ENCODE measurements at regions not wholly inside any gene's neighbourhood (a gene's known extent, or its start where the extent isn't known, plus 50 kb on each side); places are given as distances from the start of the nearest gene placed in this dataset.

GRCh38 chr2:65501074-65501473 lies 68.7 kb upstream of the SPRED2 start:
- Histone ChIP-seq H3K4me1 (no peaks in the 10 kb centered on the region), H3K36me3 (no peaks in the 10 kb centered on the region), H3K4me3 (no peak overlapping the region), H3K27me3 (no peaks in the 10 kb centered on the region), H3K27ac (no peak overlapping the region), H3K9me3 (no peaks in the 10 kb centered on the region)
- no peak for DNase-seq (ENCODE audit: low spot score)
- TF ChIP-seq CTCF (IDR thresholded peaks at IDR 0.05), result no peak

- Histone ChIP-seq H3K4me1 (no peaks in the 10 kb centered on the region), H3K27me3 (no peaks in the 10 kb centered on the region), H3K4me3 (no peak overlapping the region), H3K36me3 (no peaks in the 10 kb centered on the region), H3K9me3 (no peaks in the 10 kb centered on the region), H3K27ac (no peak overlapping the region)
- DNase-seq (ENCODE audit: low spot score), result no peak
- no peak for TF ChIP-seq CTCF (IDR thresholded peaks at IDR 0.05)
Observed at GRCh38 chr2:65500310-65501040, 68.1 kb upstream of the SPRED2 start.

GRCh38 chr2:65499216-65499615 lies 66.8 kb upstream of the SPRED2 start:
- Histone ChIP-seq H3K27ac (no peak overlapping the region), H3K9me3 (no peaks in the 10 kb centered on the region), H3K4me1 (no peaks in the 10 kb centered on the region), H3K27me3 (no peaks in the 10 kb centered on the region), H3K36me3 (no peaks in the 10 kb centered on the region), H3K4me3 (no peak overlapping the region)
- DNase-seq (ENCODE audit: low spot score), result no peak
- TF ChIP-seq CTCF (IDR thresholded peaks at IDR 0.05), result no peak

- Histone ChIP-seq H3K4me3 (no peak overlapping the region), H3K9me3 (no peaks in the 10 kb centered on the region), H3K27ac (no peak overlapping the region), H3K27me3 (no peaks in the 10 kb centered on the region), H3K36me3 (no peaks in the 10 kb centered on the region), H3K4me1 (no peaks in the 10 kb centered on the region)
- no peak for DNase-seq (ENCODE audit: low spot score)
- no peak for TF ChIP-seq CTCF (IDR thresholded peaks at IDR 0.05)
Observed at GRCh38 chr2:65498396-65498795, 66.0 kb upstream of the SPRED2 start.

GRCh38 chr2:65495251-65495877 lies 63.0 kb upstream of the SPRED2 start:
- H3K36me3 ChIP-seq, result no peaks in the 10 kb centered on the region
- no peaks in the 10 kb centered on the region for H3K9me3 ChIP-seq
- TF ChIP-seq CTCF (IDR thresholded peaks at IDR 0.05), result no peak
- H3K27ac ChIP-seq, result no peak overlapping the region
- no peaks in the 10 kb centered on the region for H3K4me1 ChIP-seq
- H3K4me3 ChIP-seq, result no peak overlapping the region
- no peak for DNase-seq (ENCODE audit: low spot score)
- H3K27me3 ChIP-seq, result no peaks in the 10 kb centered on the region

Data from right atrium auricular region (tissue), 2 donors.